ENCODE measurements at regions not wholly inside any gene's neighbourhood (a gene's known extent, or its start where the extent isn't known, plus 50 kb on each side); places are given as distances from the start of the nearest gene placed in this dataset.
"Not testable (repeated sequence)": the region's sequence is repeated elsewhere in the genome, so short reads cannot be mapped to it uniquely, and the experiment has no call there.

- DNase-seq (ENCODE audit: low read depth, low spot score), result no peak
- H3K27ac ChIP-seq (ENCODE audit: low read length), result no peak overlapping the region
- CTCF ChIA-PET, result no interaction called here
- H3K4me1 ChIP-seq (ENCODE audit: control insufficient read depth, insufficient read depth, low read length), result no peaks in the 10 kb centered on the region
- no peak for TF ChIP-seq POLR2AphosphoS5 (IDR thresholded peaks at IDR 0.05; ENCODE audit: low read depth, low read length)
- TF ChIP-seq SIN3A (IDR thresholded peaks at IDR 0.05; ENCODE audit: borderline replicate concordance, insufficient read depth, low read depth, low read length), result no peak
- no peak for TF ChIP-seq REST (IDR thresholded peaks at IDR 0.05; ENCODE audit: insufficient read depth in 1 of 2, low read depth in 2 of 2, low read length in 1 of 2)
- no peak for TF ChIP-seq TCF7L2 (IDR thresholded peaks at IDR 0.05; ENCODE audit: low read depth, low read length)
- no peak for TF ChIP-seq CTCF (IDR thresholded peaks at IDR 0.05)
- no peaks in the 10 kb centered on the region for H3K36me3 ChIP-seq (ENCODE audit: control insufficient read depth, insufficient read depth, low read length)
- BruUV-seq (replicated peaks), result no TSS peak
- POLR2A ChIA-PET, result no interaction called here
- H3K4me3 ChIP-seq (ENCODE audit: low read depth in 2 of 2, low read length in 2 of 2), result no peak overlapping the region
- intact Hi-C loops (cut with micrococcal nuclease; ENCODE audit: unreplicated experiment), result no loop called here
- in situ Hi-C loops (cut with HindIII; ENCODE audit: low pct_unique_long_range_greater_than_20kb, low sequenced_read_pairs), result no loop called here
- ATAC-seq, result no peak
- H3K27me3 ChIP-seq (ENCODE audit: control insufficient read depth, insufficient read depth, low read length), result no peaks in the 10 kb centered on the region
- H3K9me3 ChIP-seq (ENCODE audit: control insufficient read depth, insufficient read depth, low read depth, low read length), result no peaks in the 10 kb centered on the region
These were observed 748.2 kb upstream of the SLITRK5 start for GRCh38 chr13:86922936-86923335.

- BruUV-seq (replicated peaks); ATAC-seq; POLR2A ChIA-PET; H3K27me3 ChIP-seq (ENCODE audit: control insufficient read depth, insufficient read depth, low read length); H3K27ac ChIP-seq (ENCODE audit: low read length); in situ Hi-C loops (cut with HindIII; ENCODE audit: low pct_unique_long_range_greater_than_20kb, low sequenced_read_pairs); DNase-seq (ENCODE audit: low read depth, low spot score); H3K36me3 ChIP-seq (ENCODE audit: control insufficient read depth, insufficient read depth, low read length); H3K9me3 ChIP-seq (ENCODE audit: control insufficient read depth, insufficient read depth, low read depth, low read length); H3K4me1 ChIP-seq (ENCODE audit: control insufficient read depth, insufficient read depth, low read length); CTCF ChIA-PET; H3K4me3 ChIP-seq (ENCODE audit: low read depth in 2 of 2, low read length in 2 of 2); intact Hi-C loops (cut with micrococcal nuclease; ENCODE audit: unreplicated experiment): not testable (repeated sequence)
These were observed 744.3 kb upstream of the SLITRK5 start for GRCh38 chr13:86926916-86927315.

GRCh38 chr13:86932776-86933334, 738.3 kb upstream of the SLITRK5 start:
- H3K4me1 ChIP-seq (ENCODE audit: control insufficient read depth, insufficient read depth, low read length), result no peaks in the 10 kb centered on the region
- H3K4me3 ChIP-seq (ENCODE audit: low read depth in 2 of 2, low read length in 2 of 2), result no peak overlapping the region
- H3K9me3 ChIP-seq (ENCODE audit: control insufficient read depth, insufficient read depth, low read depth, low read length), result no peaks in the 10 kb centered on the region
- DNase-seq (ENCODE audit: low read depth, low spot score) (no peak), ATAC-seq (no peak)
- no TSS peak for BruUV-seq (replicated peaks)
- H3K36me3 ChIP-seq (ENCODE audit: control insufficient read depth, insufficient read depth, low read length), result no peaks in the 10 kb centered on the region
- H3K27ac ChIP-seq (ENCODE audit: low read length), result no peak overlapping the region
- in situ Hi-C loops (cut with HindIII; ENCODE audit: low pct_unique_long_range_greater_than_20kb, low sequenced_read_pairs), result no loop called here
- intact Hi-C loops (cut with micrococcal nuclease; ENCODE audit: unreplicated experiment), result no loop called here
- POLR2A ChIA-PET, result no interaction called here
- TF ChIP-seq POLR2AphosphoS5 (IDR thresholded peaks at IDR 0.05; ENCODE audit: low read depth, low read length) (no peak), CTCF (IDR thresholded peaks at IDR 0.05) (no peak), TCF7L2 (IDR thresholded peaks at IDR 0.05; ENCODE audit: low read depth, low read length) (no peak), REST (IDR thresholded peaks at IDR 0.05; ENCODE audit: insufficient read depth in 1 of 2, low read depth in 2 of 2, low read length in 1 of 2) (no peak), SIN3A (IDR thresholded peaks at IDR 0.05; ENCODE audit: borderline replicate concordance, insufficient read depth, low read depth, low read length) (no peak)
- no peaks in the 10 kb centered on the region for H3K27me3 ChIP-seq (ENCODE audit: control insufficient read depth, insufficient read depth, low read length)
- CTCF ChIA-PET, result no interaction called here
